ENCODE measurements at regions not wholly inside any gene's neighbourhood (a gene's known extent, or its start where the extent isn't known, plus 50 kb on each side); places are given as distances from the start of the nearest gene placed in this dataset.

- no peak for DNase-seq (ENCODE audit: low spot score)
Measured at GRCh38 chr18:24786027-24786426, 325.6 kb downstream of the HRH4 start.

- no peak for DNase-seq (ENCODE audit: low spot score)
Measured at GRCh38 chr18:24790347-24790746, 329.9 kb downstream of the HRH4 start.

GRCh38 chr18:24791751-24792545, 331.5 kb downstream of the HRH4 start:
- no peak for DNase-seq (ENCODE audit: low spot score)

- DNase-seq (ENCODE audit: low spot score) = no peak
Measured at GRCh38 chr18:24793742-24794141, 333.3 kb downstream of the HRH4 start.

GRCh38 chr18:24795129-24795528, 334.7 kb downstream of the HRH4 start:
- DNase-seq (ENCODE audit: low spot score) = no peak

- DNase-seq (ENCODE audit: low spot score) = no peak
Measured at GRCh38 chr18:24797981-24798380, 337.5 kb downstream of the HRH4 start.

GRCh38 chr18:24799176-24799575, 338.7 kb downstream of the HRH4 start:
- no peak for DNase-seq (ENCODE audit: low spot score)

GRCh38 chr18:24799720-24800119, 339.3 kb downstream of the HRH4 start:
- DNase-seq (ENCODE audit: low spot score) = no peak

- no peak for DNase-seq (ENCODE audit: low spot score)
Measured at GRCh38 chr18:24801001-24801400, 340.6 kb downstream of the HRH4 start.

GRCh38 chr18:24802456-24802855, 342.0 kb downstream of the HRH4 start:
- DNase-seq (ENCODE audit: low spot score) = no peak

GRCh38 chr18:24805156-24805555, 344.7 kb downstream of the HRH4 start:
- DNase-seq (ENCODE audit: low spot score) = no peak

- DNase-seq (ENCODE audit: low spot score) = no peak
Measured at GRCh38 chr18:24809173-24809950, 348.9 kb downstream of the HRH4 start.

GRCh38 chr18:24810561-24811305, 350.3 kb downstream of the HRH4 start:
- no peak for DNase-seq (ENCODE audit: low spot score)

- DNase-seq (ENCODE audit: low spot score) = no peak
Measured at GRCh38 chr18:24811950-24812681, 351.7 kb downstream of the HRH4 start.

GRCh38 chr18:24814521-24814920, 354.1 kb downstream of the HRH4 start:
- DNase-seq (ENCODE audit: low spot score) = no peak

GRCh38 chr18:24817150-24817549, 356.7 kb downstream of the HRH4 start:
- DNase-seq (ENCODE audit: low spot score) = no peak

GRCh38 chr18:24817587-24818371, 357.3 kb downstream of the HRH4 start:
- no peak for DNase-seq (ENCODE audit: low spot score)

GRCh38 chr18:24818441-24818840, 358.0 kb downstream of the HRH4 start:
- no peak for DNase-seq (ENCODE audit: low spot score)

- no peak for DNase-seq (ENCODE audit: low spot score)
Measured at GRCh38 chr18:24819141-24819890, 358.9 kb downstream of the HRH4 start.

GRCh38 chr18:24825397-24825796, 365.0 kb downstream of the HRH4 start:
- DNase-seq (ENCODE audit: low spot score) = no peak

All from kidney capillary endothelial cell (primary cell).